ENCODE measurements at regions not wholly inside any gene's neighbourhood (a gene's known extent, or its start where the extent isn't known, plus 50 kb on each side); places are given as distances from the start of the nearest gene placed in this dataset.

DNA sequence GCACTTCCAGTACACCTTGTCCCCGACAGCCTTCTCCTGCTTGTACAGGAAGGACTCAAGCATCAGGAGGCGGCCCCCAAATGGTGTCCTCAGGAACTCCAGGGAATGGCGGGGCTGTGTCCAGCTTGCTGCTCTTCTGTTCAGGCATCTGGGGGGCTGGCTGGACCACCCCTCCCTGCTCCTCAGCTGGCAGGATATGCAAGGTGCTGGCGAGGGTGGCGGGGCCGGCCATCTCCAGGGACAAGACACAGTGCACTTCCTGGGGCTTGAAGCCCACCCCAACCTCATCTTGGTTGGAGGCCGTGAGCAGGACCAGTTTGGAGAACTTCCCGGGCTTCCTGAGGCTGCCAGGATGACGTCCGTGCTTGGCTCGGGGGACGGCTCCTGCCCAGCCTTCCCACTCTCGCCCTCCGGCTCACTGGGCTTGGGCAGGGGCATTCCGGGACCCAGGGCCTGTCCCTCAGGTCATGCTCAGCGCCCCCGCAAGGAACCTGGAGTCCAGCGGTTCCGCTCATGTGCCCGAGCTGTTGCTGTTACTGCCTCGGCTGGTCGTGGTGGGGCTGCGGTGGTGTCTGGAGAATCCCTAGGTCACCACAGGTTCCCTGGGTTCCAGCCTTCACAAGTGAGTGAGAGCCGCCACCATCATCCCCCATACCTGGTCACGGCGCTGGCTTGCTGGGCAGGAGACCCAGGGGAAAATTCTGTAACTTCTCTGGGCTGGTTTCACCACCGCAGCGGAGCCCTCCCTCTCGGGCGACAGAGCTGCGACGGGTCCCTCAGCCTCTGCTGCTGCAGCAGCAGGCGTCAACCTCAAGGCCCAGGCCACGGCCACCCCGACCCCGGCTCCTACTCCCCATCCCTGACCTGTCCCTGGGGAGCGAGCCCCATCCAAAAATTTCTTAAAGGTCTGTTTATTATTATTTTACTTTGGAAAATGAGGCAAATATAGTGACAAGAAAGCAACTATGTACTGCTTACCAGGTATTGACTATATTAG lies 82.8 kb upstream of the FXR1 start:
- no peak for DNase-seq

DNA sequence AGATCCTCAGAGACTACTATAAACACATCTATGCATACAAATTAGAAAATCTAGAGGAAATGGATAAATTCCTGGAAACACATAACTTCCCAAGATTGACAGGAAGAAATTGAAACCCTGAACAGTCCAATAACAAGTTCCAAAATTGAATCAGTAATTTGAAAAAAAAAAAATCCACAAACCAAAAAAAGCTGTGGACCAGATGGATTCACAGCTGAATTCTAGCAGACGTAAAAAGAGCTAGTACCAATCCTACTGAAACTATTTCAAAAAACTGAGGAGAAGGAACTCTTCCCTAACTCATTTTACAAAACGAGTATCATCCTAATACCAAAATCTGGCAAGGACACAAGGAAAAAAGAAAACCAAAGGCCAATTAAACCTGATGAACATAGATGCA lies 77.0 kb upstream of the FXR1 start:
- no peak for DNase-seq

DNA sequence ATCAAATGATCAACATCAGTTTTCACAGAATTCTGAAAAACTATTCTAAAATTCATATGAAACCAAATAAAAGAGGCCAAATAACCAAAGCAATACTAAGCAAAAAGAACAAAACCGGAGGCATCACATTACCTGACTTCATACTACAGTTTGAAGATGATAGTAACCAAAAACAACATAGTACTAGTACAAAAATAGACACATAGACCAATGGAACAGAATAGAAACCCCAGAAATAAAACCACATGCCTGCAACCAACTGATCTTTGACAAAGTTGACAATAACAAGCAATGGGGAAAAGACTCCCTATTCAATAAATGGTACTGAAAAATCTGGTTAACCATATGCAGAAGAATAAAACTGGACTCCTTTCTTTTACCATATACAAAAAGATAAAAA lies 75.7 kb upstream of the FXR1 start:
- no peak for DNase-seq

DNA sequence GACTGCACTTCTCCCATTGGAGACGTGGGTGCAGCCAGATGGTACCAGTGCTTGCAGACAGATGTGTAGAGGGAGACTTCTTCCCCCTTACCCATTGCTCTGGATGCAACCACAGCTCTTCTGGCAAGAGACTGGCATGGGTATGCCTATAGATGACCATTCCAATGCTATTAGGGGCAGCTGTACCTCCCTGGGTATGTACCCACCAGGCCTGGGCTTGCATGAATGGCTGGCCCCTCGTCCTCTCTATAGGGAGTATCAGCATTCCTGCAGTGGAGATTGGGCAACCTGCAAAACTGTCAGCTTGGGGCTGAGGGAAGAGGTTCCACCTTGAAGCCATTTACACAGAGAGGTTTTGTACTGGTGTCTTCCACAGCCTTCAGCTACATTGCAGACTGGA lies 57.6 kb upstream of the FXR1 start:
- no peak for DNase-seq

DNA sequence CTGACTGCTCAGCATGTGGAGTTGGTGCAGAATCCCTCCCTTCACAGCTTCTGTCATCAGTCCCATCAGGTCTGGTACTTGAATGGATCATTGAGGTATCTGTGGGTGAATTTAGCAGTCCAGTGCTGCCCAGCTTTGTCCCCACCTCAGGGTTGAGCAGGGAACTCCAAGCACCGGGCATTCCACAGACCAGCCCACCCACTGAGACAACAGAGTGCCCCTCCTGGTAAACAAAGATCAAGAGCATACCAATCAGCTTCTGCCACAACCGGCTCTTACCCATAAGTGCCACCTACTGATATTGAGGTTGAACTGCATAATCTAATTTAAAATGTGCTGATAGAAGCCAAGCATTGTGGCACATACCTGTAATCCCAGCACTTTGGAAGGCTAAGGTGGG lies 57.1 kb upstream of the FXR1 start:
- peak; percentile 27 for DNase-seq

DNA sequence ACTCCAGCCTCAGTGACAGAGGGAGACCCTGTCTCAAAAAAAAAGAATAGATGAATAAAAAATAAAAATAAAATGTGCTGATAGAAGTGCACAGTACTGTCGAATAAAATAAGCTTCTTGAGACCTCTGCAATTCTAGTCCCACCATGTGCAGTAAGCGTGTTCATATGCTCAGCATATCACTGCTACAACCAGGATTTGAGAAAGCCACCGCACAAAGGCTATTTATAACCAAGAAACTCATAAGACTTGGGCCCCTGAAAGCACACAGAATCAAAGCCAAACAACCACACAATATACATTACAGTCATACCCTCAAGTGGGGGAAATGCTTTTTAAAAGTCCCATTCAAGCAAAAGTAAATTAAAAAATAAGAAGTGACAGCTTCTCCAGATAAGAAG lies 56.5 kb upstream of the FXR1 start:
- DNase-seq = no peak

DNA sequence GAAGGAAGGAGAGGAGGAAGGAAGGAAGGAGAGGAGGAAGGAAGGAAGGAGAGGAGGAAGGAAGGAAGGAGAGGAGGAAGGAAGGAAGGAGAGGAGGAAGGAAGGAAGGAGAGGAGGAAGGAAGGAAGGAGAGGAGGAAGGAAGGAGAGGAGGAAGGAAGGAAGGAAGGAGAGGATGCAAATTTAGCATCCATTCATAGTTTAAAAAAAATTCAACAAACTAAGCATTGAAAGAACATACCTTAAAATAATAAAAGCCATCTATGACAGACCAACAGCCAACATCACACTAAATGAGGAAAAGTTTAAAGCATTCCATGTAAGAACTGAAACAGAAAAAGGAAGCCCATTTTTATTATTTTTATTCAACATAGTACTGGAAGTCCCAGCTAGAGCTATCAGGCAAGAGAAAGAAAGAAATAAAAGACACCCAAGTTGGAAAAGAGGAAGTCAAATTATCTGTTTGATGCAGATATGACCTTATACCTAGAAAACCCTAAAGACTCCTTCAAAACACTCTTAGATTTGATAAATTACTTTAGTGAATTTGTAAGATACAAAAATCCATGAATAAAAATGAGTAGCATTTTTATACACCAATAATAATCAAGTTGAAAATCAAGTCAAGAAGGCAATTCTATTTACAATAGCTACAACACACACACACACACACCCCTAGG lies 52.2 kb upstream of the FXR1 start:
- DNase-seq = no peak

Measured in NCI-H748 treated with DMSO at 0.1 percent for 48 hours (cell line).